A673 (cell line): ENCODE measurements at regions not wholly inside any gene's neighbourhood (a gene's known extent, or its start where the extent isn't known, plus 50 kb on each side); places are given as distances from the start of the nearest gene placed in this dataset.

ENCODE experiments used
- CTCF ChIP-seq: fragments of 300-800, 200-600 bp; sonication (generic); conservative IDR thresholded peaks from 2 replicates; pipeline ENCODE4 v1.5.1; 2017; ENCODE audit warnings: low read depth, mild to moderate bottlenecking, antibody characterized with exemption, low read length, moderate library complexity, mixed read lengths
- EZH2 ChIP-seq: fragments of 200-600 bp; sonication (generic); IDR thresholded peaks from 2 replicates; pipeline ENCODE4 v1.6.1; 2017; ENCODE audit warnings: borderline replicate concordance, low read depth, mild to moderate bottlenecking, mixed read lengths, antibody characterized with exemption, low read length; ENCODE audit not compliant: poor library complexity, severe bottlenecking

- TF ChIP-seq CTCF, result no peak
- no peak for TF ChIP-seq EZH2
Measured at GRCh38 chr20:50313827-50314677, 123.4 kb downstream of the CEBPB start.
